Ishikawa (cell line): ENCODE measurements at regions not wholly inside any gene's neighbourhood (a gene's known extent, or its start where the extent isn't known, plus 50 kb on each side); places are given as distances from the start of the nearest gene placed in this dataset.

ENCODE experiments used
- CEBPB ChIP-seq: IDR thresholded peaks from 2 replicates; pipeline ENCODE4 v1.6.1; 2012
- CREB1 ChIP-seq: IDR thresholded peaks from 2 replicates; pipeline ENCODE4 v1.6.1; 2012; ENCODE audit warnings: low read depth
- EGR1 ChIP-seq: IDR thresholded peaks from 2 replicates; pipeline ENCODE4 v1.6.1; 2012
- EP300 ChIP-seq: IDR thresholded peaks from 2 replicates; pipeline ENCODE4 v1.6.1; 2012; ENCODE audit warnings: borderline replicate concordance
- FOXM1 ChIP-seq: IDR thresholded peaks from 2 replicates; pipeline ENCODE4 v1.6.1; 2012; ENCODE audit warnings: low read depth, borderline replicate concordance
- MAX ChIP-seq: IDR thresholded peaks from 2 replicates; pipeline ENCODE4 v1.6.1; 2012
- NFIC ChIP-seq: IDR thresholded peaks from 2 replicates; pipeline ENCODE4 v1.6.1; 2012
- RAD21 ChIP-seq: IDR thresholded peaks from 2 replicates; pipeline ENCODE4 v1.6.1; 2012; ENCODE audit warnings: low read depth
- REST ChIP-seq: IDR thresholded peaks from 2 replicates; pipeline ENCODE4 v1.6.1; 2012; ENCODE audit warnings: low read depth, mild to moderate bottlenecking
- TAF1 ChIP-seq: IDR thresholded peaks from 2 replicates; pipeline ENCODE4 v1.6.1; 2012; ENCODE audit warnings: low read depth, mild to moderate bottlenecking
- TCF12 ChIP-seq: IDR thresholded peaks from 2 replicates; pipeline ENCODE4 v1.6.1; 2012; ENCODE audit warnings: low read depth
- TEAD4 ChIP-seq: IDR thresholded peaks from 2 replicates; pipeline ENCODE4 v1.6.1; 2012
- USF1 ChIP-seq: IDR thresholded peaks from 2 replicates; pipeline ENCODE4 v1.6.1; 2012
- YY1 ChIP-seq: IDR thresholded peaks from 2 replicates; pipeline ENCODE4 v1.6.1; 2012; ENCODE audit warnings: low read depth
- ZBTB7A ChIP-seq: IDR thresholded peaks from 2 replicates; pipeline ENCODE4 v1.6.1; 2012; ENCODE audit warnings: low read depth

- TF ChIP-seq RAD21: no peak
- TF ChIP-seq CEBPB: no peak
- TF ChIP-seq USF1: no peak
- no peak for TF ChIP-seq TAF1
- TF ChIP-seq FOXM1: no peak
Observed at GRCh38 chr2:53312721-53313120, 454.9 kb upstream of the CHAC2 start.

- TF ChIP-seq CEBPB (no peak), RAD21 (no peak), ZBTB7A (no peak), REST (no peak), TEAD4 (no peak), EP300 (no peak), USF1 (no peak), YY1 (no peak), FOXM1 (no peak)
Observed at GRCh38 chr2:53312181-53312580, 455.4 kb upstream of the CHAC2 start.

GRCh38 chr2:53303012-53303578 lies 464.5 kb upstream of the CHAC2 start:
- TF ChIP-seq TAF1 (no peak), TEAD4 (no peak), MAX (no peak), USF1 (no peak), REST (no peak), NFIC (no peak), TCF12 (no peak), EP300 (no peak), EGR1 (no peak), CREB1 (no peak), YY1 (no peak), ZBTB7A (no peak)

GRCh38 chr2:53302455-53302854 lies 465.1 kb upstream of the CHAC2 start:
- no peak for TF ChIP-seq TAF1

GRCh38 chr2:53289309-53290006 lies 478.1 kb upstream of the CHAC2 start:
- TF ChIP-seq NFIC: no peak
- TF ChIP-seq CREB1: no peak
- TF ChIP-seq TEAD4: no peak

- TF ChIP-seq RAD21 (no peak), REST (no peak), MAX (no peak), TEAD4 (no peak), CEBPB (no peak), YY1 (no peak), NFIC (no peak), TAF1 (no peak), EGR1 (no peak), FOXM1 (no peak)
Observed at GRCh38 chr2:53286345-53286744, 481.3 kb upstream of the CHAC2 start.
